Astrocyte of the cerebellum (primary cell): ENCODE measurements at regions not wholly inside any gene's neighbourhood (a gene's known extent, or its start where the extent isn't known, plus 50 kb on each side); places are given as distances from the start of the nearest gene placed in this dataset.

Experiments used
- DNase-seq: peaks from one replicate; pipeline ENCODE4 v3.0.0-alpha.2; 2011; ENCODE audit warnings: low read depth
- H3K4me3 ChIP-seq: 2 replicates; pipeline ENCODE4 v1.5.1; 2011; ENCODE audit warnings: mild to moderate bottlenecking, low read depth, low read length, moderate library complexity
- CTCF ChIP-seq: IDR thresholded peaks from 2 replicates; pipeline ENCODE4 v1.5.1; 2012; ENCODE audit warnings: low read length, low read depth, moderate library complexity, mild to moderate bottlenecking; ENCODE audit errors: missing control alignments
- in situ Hi-C: cut with HindIII; loops from 2 replicates; pipeline ENCODE4 v1.10.0; 2017; ENCODE audit warnings: low sequenced_read_pairs

- in situ Hi-C loops, result no loop called here
- DNase-seq, result peak; percentile 31
- H3K4me3 ChIP-seq, result no peak overlapping the region
- no peak for TF ChIP-seq CTCF
Measured at GRCh38 chr15:39403640-39404117, 177.2 kb upstream of the THBS1 start.

- in situ Hi-C loops, result no loop called here
- no peak overlapping the region for H3K4me3 ChIP-seq
- TF ChIP-seq CTCF, result no peak
- peak; percentile 5 for DNase-seq
Measured at GRCh38 chr15:39404767-39405181, 176.1 kb upstream of the THBS1 start.

- H3K4me3 ChIP-seq, result no peak overlapping the region
- DNase-seq, result no peak
- TF ChIP-seq CTCF, result no peak
- in situ Hi-C loops, result no loop called here
Measured at GRCh38 chr15:39406485-39406884, 174.4 kb upstream of the THBS1 start.

- TF ChIP-seq CTCF, result no peak
- H3K4me3 ChIP-seq, result no peak overlapping the region
- in situ Hi-C loops, result no loop called here
- DNase-seq, result no peak
Measured at GRCh38 chr15:39407116-39407515, 173.8 kb upstream of the THBS1 start.

- H3K4me3 ChIP-seq, result no peak overlapping the region
- no peak for DNase-seq
- TF ChIP-seq CTCF, result no peak
- in situ Hi-C loops, result no loop called here
Measured at GRCh38 chr15:39409876-39410530, 170.9 kb upstream of the THBS1 start.

- DNase-seq, result no peak
- in situ Hi-C loops, result no loop called here
- no peak overlapping the region for H3K4me3 ChIP-seq
- no peak for TF ChIP-seq CTCF
Measured at GRCh38 chr15:39411102-39411989, 169.5 kb upstream of the THBS1 start.
